ENCODE measurements at regions not wholly inside any gene's neighbourhood (a gene's known extent, or its start where the extent isn't known, plus 50 kb on each side); places are given as distances from the start of the nearest gene placed in this dataset.

DNA sequence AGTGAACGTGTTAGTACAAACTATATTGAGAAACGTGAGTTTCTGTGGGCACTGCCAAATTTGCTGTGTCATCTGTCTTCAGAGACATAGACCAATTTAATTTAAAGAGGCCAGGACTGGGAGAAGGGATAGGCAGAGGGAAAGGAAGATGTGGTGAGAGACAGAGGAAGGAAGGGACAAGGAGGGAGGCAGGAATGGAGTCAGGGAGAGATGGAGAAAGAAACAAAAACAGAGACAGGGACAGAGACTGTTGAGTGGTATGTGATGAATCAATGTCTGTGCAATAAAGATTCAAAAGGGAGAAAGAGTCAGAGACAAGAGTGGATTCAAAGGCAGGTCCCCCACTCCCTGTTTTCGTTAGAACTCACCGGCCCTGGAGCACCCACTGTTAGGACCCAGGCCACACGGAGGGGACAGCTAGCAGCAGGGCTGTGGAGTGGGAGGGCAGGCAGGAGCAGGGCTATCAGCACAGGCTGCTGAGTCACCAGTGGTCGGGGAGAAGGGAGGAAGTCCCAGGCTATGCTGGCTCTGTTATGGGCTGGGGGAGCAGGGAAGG is 51.6 kb upstream of the CHD6 start:
- TF ChIP-seq, protein P1, sequence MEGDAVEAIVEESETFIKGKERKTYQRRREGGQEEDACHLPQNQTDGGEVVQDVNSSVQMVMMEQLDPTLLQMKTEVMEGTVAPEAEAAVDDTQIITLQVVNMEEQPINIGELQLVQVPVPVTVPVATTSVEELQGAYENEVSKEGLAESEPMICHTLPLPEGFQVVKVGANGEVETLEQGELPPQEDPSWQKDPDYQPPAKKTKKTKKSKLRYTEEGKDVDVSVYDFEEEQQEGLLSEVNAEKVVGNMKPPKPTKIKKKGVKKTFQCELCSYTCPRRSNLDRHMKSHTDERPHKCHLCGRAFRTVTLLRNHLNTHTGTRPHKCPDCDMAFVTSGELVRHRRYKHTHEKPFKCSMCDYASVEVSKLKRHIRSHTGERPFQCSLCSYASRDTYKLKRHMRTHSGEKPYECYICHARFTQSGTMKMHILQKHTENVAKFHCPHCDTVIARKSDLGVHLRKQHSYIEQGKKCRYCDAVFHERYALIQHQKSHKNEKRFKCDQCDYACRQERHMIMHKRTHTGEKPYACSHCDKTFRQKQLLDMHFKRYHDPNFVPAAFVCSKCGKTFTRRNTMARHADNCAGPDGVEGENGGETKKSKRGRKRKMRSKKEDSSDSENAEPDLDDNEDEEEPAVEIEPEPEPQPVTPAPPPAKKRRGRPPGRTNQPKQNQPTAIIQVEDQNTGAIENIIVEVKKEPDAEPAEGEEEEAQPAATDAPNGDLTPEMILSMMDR (conservative IDR thresholded peaks at IDR 0.05), result no peak
- TF ChIP-seq ZFX (IDR thresholded peaks at IDR 0.05), result no peak

Measured in C4-2B (cell line).